K562 (cell line): ENCODE measurements at regions not wholly inside any gene's neighbourhood (a gene's known extent, or its start where the extent isn't known, plus 50 kb on each side); places are given as distances from the start of the nearest gene placed in this dataset.

Source experiments
- ATAC-seq: fragments of 200-7000 bp; cut with Tn5 transposase; 3 replicates; pipeline ENCODE4 v1.9.1; 2020; ENCODE audit warnings: moderate library complexity
- BruUV-seq: library from RNA; stranded (reverse); fragments of 400-500 nt; replicated peaks from 2 replicates; lab custom pipeline; 2021; lab: Mats Ljungman, UMichigan
- CTCF ChIA-PET: fragments of 300-600 bp; formaldehyde crosslinking; extraction: SDS; loops from one replicate; lab custom pipeline; 2021; ENCODE audit warnings: low intra/inter-chr PET ratio; lab: Yijun Ruan, JAX
- POLR2A ChIA-PET: fragments of 300-600, 350-650 bp; sonication (Branson Sonifier 250); formaldehyde crosslinking; extraction: SDS; loops from one replicate; lab custom pipeline; 2021; ENCODE audit warnings: antibody characterized with exemption, inconsistent platforms; lab: Yijun Ruan, JAX
- DNase-seq, 4 experiments: peaks; one replicate each; pipeline versions ENCODE4 v3.0.0 to v3.0.0-alpha.2; 2011 to 2018; ENCODE audit warnings: low spot score in 3 of 4, mixed read lengths in 3 of 4; ENCODE audit errors: extremely low read depth in 1 of 4
- FAIRE-seq: peaks from 2 replicates; lab custom pipeline; 2011; peaks lifted over from hg19 to GRCh38; lab: Jason Lieb, UNC
- H2AFZ ChIP-seq: 2 replicates; pipeline ENCODE4 v1.6.0; 2011; ENCODE audit warnings: low read depth, low read length, control low read depth, inconsistent platforms
- H3K27ac ChIP-seq: fragments of 200-600 bp; 3 replicates; pipeline ENCODE4 v1.8.0; 2011; ENCODE audit warnings: low read depth, mild to moderate bottlenecking, control low read depth, inconsistent platforms, low read length, moderate library complexity, mixed read lengths; ENCODE audit errors: extremely low read depth
- H3K27me3 ChIP-seq, 2 experiments: fragments of 300-600 bp in 1 of 2; 2 replicates in 1 of 2; 3 replicates in 1 of 2; pipeline versions ENCODE4 v1.6.0 to v1.8.0; 2011; ENCODE audit warnings: inconsistent platforms in 2 of 2, low read length in 2 of 2, mild to moderate bottlenecking in 1 of 2, mixed read lengths in 1 of 2, moderate library complexity in 1 of 2; ENCODE audit not compliant: control insufficient read depth in 2 of 2, insufficient read depth in 2 of 2
- H3K36me3 ChIP-seq: fragments of 300-600 bp; 3 replicates; pipeline ENCODE4 v1.8.0; 2011; ENCODE audit warnings: mild to moderate bottlenecking, low read length, inconsistent platforms; ENCODE audit not compliant: control insufficient read depth, insufficient read depth
- H3K4me1 ChIP-seq, 2 experiments: fragments of 200-600 bp in 1 of 2; replicated peaks in 1 of 2; 2 replicates in 1 of 2; 3 replicates in 1 of 2; pipeline versions ENCODE4 v1.5.1 to v1.8.0; 2011; ENCODE audit warnings: inconsistent platforms in 2 of 2, low read length in 2 of 2, mild to moderate bottlenecking in 1 of 2, mixed read lengths in 1 of 2, moderate library complexity in 1 of 2; ENCODE audit not compliant: control insufficient read depth in 2 of 2, insufficient read depth in 2 of 2
- H3K4me2 ChIP-seq: 2 replicates; pipeline ENCODE4 v1.6.1; 2011; ENCODE audit warnings: low read length, control low read depth, inconsistent platforms, mixed read lengths; ENCODE audit not compliant: insufficient read depth
- H3K4me3 ChIP-seq: fragments of 200-600 bp; sonication (generic), shearing (Covaris generic); 2 replicates; pipeline ENCODE4 v1.5.1; 2016; ENCODE audit warnings: control low read depth, inconsistent platforms
- H3K79me2 ChIP-seq: fragments of 200-600 bp; 3 replicates; pipeline ENCODE4 v1.8.0; 2011; ENCODE audit warnings: low read length, inconsistent platforms; ENCODE audit not compliant: control insufficient read depth, insufficient read depth
- H3K9ac ChIP-seq, 2 experiments: 2 replicates each; pipeline versions ENCODE4 v1.6.0 to v1.6.1; 2011; ENCODE audit warnings: low read depth in 2 of 2, low read length in 2 of 2, control low read depth in 1 of 2, inconsistent platforms in 1 of 2, mild to moderate bottlenecking in 1 of 2, mixed read lengths in 1 of 2; ENCODE audit not compliant: insufficient read depth in 1 of 2
- H3K9me1 ChIP-seq: one replicate; pipeline ENCODE4 v1.6.0; 2011; ENCODE audit warnings: inconsistent platforms, mild to moderate bottlenecking, low read length, moderate library complexity; ENCODE audit not compliant: control insufficient read depth, insufficient read depth
- H3K9me3 ChIP-seq: replicated peaks from 2 replicates; pipeline ENCODE4 v1.5.1; 2011; ENCODE audit warnings: low read depth, low read length, inconsistent platforms; ENCODE audit not compliant: control insufficient read depth, insufficient read depth
- H4K20me1 ChIP-seq: replicated peaks from 2 replicates; pipeline ENCODE4 v1.6.1; 2011; ENCODE audit warnings: low read length, inconsistent platforms, mixed read lengths; ENCODE audit not compliant: control insufficient read depth, insufficient read depth
- MECOM ChIP-seq: fragments of 250-450 bp; sonication (Bioruptor Pico); IDR thresholded peaks from 2 replicates; pipeline ENCODE4 v1.8.0; 2022; ENCODE audit warnings: inconsistent platforms
- RBM34 ChIP-seq: fragments of 200-400 bp; formaldehyde crosslinking; IDR thresholded peaks from 2 replicates; pipeline ENCODE4 v1.6.1; 2018; ENCODE audit warnings: low read length, borderline replicate concordance; ENCODE audit not compliant: insufficient read depth
- THAP7 ChIP-seq: fragments of 250-450 bp; sonication (Bioruptor Pico); IDR thresholded peaks from 2 replicates; pipeline ENCODE4 v1.5.0; 2021
- ZBED1 ChIP-seq: IDR thresholded peaks from 2 replicates; pipeline ENCODE4 v1.6.1; 2014
- WGBS: fragments of 100-300 bp; shearing (Covaris generic); methylation state at CpG from one replicate; pipeline ENCODE4 v1.1.6; 2016; ENCODE audit warnings: low coverage, mixed read lengths; ENCODE audit not compliant: insufficient coverage; ENCODE audit errors: missing lambda C conversion rate; 5-methylcytosine and 5-hydroxymethylcytosine counted together
- in situ Hi-C: fragments of 300-500 bp; cut with MboI; formaldehyde crosslinking; loops from 4 replicates; pipeline ENCODE4 v1.15.0; 2018; ENCODE audit warnings: inconsistent platforms, mixed read lengths
- intact Hi-C: fragments of 100-400 bp; cut with micrococcal nuclease; formaldehyde crosslinking; loops from 2 replicates; pipeline ENCODE4 v1.14.2; 2022

GRCh38 chr14:86602263-86602662, 1072.3 kb downstream of the FLRT2 start:
- whole genome bisulfite sequencing, result 0% methylated on average over 2 of the region's 3 CpGs

GRCh38 chr14:86601813-86602212, 1071.9 kb downstream of the FLRT2 start:
- no TSS peak for BruUV-seq
- Histone ChIP-seq H2AFZ (no peak overlapping the region), H3K27ac (no peak overlapping the region), H3K9me3 (no peaks in the 10 kb centered on the region), H3K4me1 (no peaks in the 10 kb centered on the region), H3K9me1 (no peaks in the 10 kb centered on the region), H3K4me3 (no peak overlapping the region), H4K20me1 (no peaks in the 10 kb centered on the region), H3K4me2 (no peak overlapping the region), H3K79me2 (no peaks in the 10 kb centered on the region), H3K27me3 (no peaks in the 10 kb centered on the region), H3K9ac (no peak overlapping the region), H3K36me3 (no peaks in the 10 kb centered on the region)
- intact Hi-C loops (no loop called here), in situ Hi-C loops (no loop called here)
- TF ChIP-seq ZBED1, result no peak
- DNase-seq, result no peak
- ChIA-PET POLR2A (no interaction called here), CTCF (no interaction called here)
- FAIRE-seq, result no peak
- no peak for ATAC-seq
- WGBS, result 0% methylated on average over 2 of the region's 2 CpGs

More at GRCh38 chr14:86602263-86602662, 1072.3 kb downstream of the FLRT2 start:
- Histone ChIP-seq H3K9ac (no peak overlapping the region), H3K4me1 (no peaks in the 10 kb centered on the region), H4K20me1 (no peaks in the 10 kb centered on the region), H3K4me3 (no peak overlapping the region), H3K4me2 (no peak overlapping the region), H2AFZ (no peak overlapping the region), H3K9me3 (no peaks in the 10 kb centered on the region), H3K27me3 (no peaks in the 10 kb centered on the region), H3K27ac (no peak overlapping the region), H3K36me3 (no peaks in the 10 kb centered on the region), H3K9me1 (no peaks in the 10 kb centered on the region), H3K79me2 (no peaks in the 10 kb centered on the region)
- in situ Hi-C loops, result no loop called here
- FAIRE-seq (no peak), DNase-seq (no peak), ATAC-seq (no peak)
- no peak for TF ChIP-seq MECOM (CRISPR knock-in tag)
- no peak for TF ChIP-seq THAP7 (CRISPR knock-in tag)
- TF ChIP-seq RBM34, result no peak
- ChIA-PET CTCF (no interaction called here), POLR2A (no interaction called here)
- intact Hi-C loops, result no loop called here
- no TSS peak for BruUV-seq
